GM18909 (cell line): ENCODE measurements at regions not wholly inside any gene's neighbourhood (a gene's known extent, or its start where the extent isn't known, plus 50 kb on each side); places are given as distances from the start of the nearest gene placed in this dataset.
A peak's percentile ranks its signal among the peaks of the same experiment; 100 is the strongest.
"Not testable (repeated sequence)": the region's sequence is repeated elsewhere in the genome, so short reads cannot be mapped to it uniquely, and the experiment has no call there.

Experiments
- ATAC-seq: cut with Tn5 transposase; IDR thresholded peaks from one replicate; pipeline ENCODE4 v1.9.1; 2021; ENCODE audit warnings: mild to moderate bottlenecking; ENCODE audit not compliant: unreplicated experiment, poor library complexity

- no peak for ATAC-seq
Measured at GRCh38 chr2:34810456-34810855, 1211.4 kb upstream of the FAM98A start.

GRCh38 chr2:34808426-34808825 lies 1209.3 kb upstream of the FAM98A start:
- ATAC-seq: no peak

GRCh38 chr2:34806891-34807290 lies 1207.8 kb upstream of the FAM98A start:
- no peak for ATAC-seq

GRCh38 chr2:34806396-34806795 lies 1207.3 kb upstream of the FAM98A start:
- no peak for ATAC-seq

GRCh38 chr2:34799556-34799955 lies 1200.5 kb upstream of the FAM98A start:
- ATAC-seq: no peak

GRCh38 chr2:34795586-34795985 lies 1196.5 kb upstream of the FAM98A start:
- ATAC-seq: not testable (repeated sequence)

- no peak for ATAC-seq
Measured at GRCh38 chr2:34789169-34789568, 1190.1 kb upstream of the FAM98A start.

GRCh38 chr2:34787341-34787740 lies 1188.2 kb upstream of the FAM98A start:
- ATAC-seq: no peak

GRCh38 chr2:34785206-34785785 lies 1186.2 kb upstream of the FAM98A start:
- no peak for ATAC-seq

- no peak for ATAC-seq
Measured at GRCh38 chr2:34784701-34785100, 1185.6 kb upstream of the FAM98A start.

- not testable (repeated sequence) for ATAC-seq
Measured at GRCh38 chr2:34750742-34751141, 1151.6 kb upstream of the FAM98A start.

GRCh38 chr2:34747643-34748042 lies 1148.5 kb upstream of the FAM98A start:
- no peak for ATAC-seq

- no peak for ATAC-seq
Measured at GRCh38 chr2:34738691-34739090, 1139.6 kb upstream of the FAM98A start.

GRCh38 chr2:34737146-34737545 lies 1138.0 kb upstream of the FAM98A start:
- ATAC-seq: no peak

GRCh38 chr2:34736482-34736881 lies 1137.4 kb upstream of the FAM98A start:
- no peak for ATAC-seq

- no peak for ATAC-seq
Measured at GRCh38 chr2:34734662-34735061, 1135.6 kb upstream of the FAM98A start.

- ATAC-seq: peak; percentile 42
Measured at GRCh38 chr2:34734042-34734441, 1134.9 kb upstream of the FAM98A start.

- ATAC-seq: no peak
Measured at GRCh38 chr2:34731292-34731691, 1132.2 kb upstream of the FAM98A start.

- ATAC-seq: no peak
Measured at GRCh38 chr2:34729845-34730244, 1130.7 kb upstream of the FAM98A start.

GRCh38 chr2:34724107-34724506 lies 1125.0 kb upstream of the FAM98A start:
- ATAC-seq: no peak

- no peak for ATAC-seq
Measured at GRCh38 chr2:34723683-34724082, 1124.6 kb upstream of the FAM98A start.

GRCh38 chr2:34719206-34719605 lies 1120.1 kb upstream of the FAM98A start:
- no peak for ATAC-seq
